D341Med (cell line): ENCODE measurements at regions not wholly inside any gene's neighbourhood (a gene's known extent, or its start where the extent isn't known, plus 50 kb on each side); places are given as distances from the start of the nearest gene placed in this dataset.

ENCODE experiments used
- DNase-seq: peaks from one replicate; pipeline ENCODE4 v3.0.0; 2012; ENCODE audit warnings: low spot score

DNA sequence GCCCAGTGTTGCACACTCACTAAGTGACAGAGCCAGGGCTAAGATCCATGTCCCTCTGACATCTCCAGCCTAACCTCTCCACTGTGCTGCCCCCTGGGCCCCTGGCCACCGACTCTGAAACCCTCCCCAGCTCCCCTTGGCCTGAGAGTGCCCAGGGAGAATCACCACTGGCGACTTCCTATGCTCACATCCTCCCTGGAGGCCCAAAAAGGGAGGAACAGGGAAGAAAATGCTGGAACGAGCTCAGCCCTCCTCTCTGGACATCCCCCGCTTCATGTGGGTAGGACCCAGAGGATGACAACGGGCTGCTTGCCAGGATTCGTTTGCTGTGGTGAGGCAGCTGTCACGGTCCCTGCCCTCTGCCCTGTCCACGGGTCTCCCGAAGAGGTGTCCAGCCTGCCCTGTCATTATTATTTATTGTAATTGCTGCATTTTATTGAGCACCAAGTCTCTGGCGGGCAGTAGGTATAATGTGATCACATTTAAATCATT lies 153.5 kb upstream of the RPL38 start:
- no peak for DNase-seq

DNA sequence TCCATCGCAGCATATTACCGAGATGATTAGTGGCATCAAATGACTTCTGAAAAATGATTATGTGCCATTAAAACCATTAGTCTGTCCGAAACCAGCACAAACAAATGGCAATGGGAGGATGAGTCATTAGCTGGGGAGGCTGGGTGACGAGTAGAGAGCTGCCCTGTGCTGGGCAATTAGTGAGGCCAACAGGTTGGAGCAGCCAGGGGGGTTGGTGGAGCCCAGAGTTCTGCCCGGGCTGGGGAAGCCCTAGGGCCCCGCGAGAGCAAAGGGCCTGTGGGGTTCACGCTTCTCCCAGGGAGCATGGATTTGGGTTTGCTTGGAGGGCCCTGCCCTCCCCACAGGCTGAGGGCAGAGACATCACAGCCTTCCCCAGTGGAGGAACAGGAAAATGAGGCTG lies 152.1 kb upstream of the RPL38 start:
- no peak for DNase-seq

DNA sequence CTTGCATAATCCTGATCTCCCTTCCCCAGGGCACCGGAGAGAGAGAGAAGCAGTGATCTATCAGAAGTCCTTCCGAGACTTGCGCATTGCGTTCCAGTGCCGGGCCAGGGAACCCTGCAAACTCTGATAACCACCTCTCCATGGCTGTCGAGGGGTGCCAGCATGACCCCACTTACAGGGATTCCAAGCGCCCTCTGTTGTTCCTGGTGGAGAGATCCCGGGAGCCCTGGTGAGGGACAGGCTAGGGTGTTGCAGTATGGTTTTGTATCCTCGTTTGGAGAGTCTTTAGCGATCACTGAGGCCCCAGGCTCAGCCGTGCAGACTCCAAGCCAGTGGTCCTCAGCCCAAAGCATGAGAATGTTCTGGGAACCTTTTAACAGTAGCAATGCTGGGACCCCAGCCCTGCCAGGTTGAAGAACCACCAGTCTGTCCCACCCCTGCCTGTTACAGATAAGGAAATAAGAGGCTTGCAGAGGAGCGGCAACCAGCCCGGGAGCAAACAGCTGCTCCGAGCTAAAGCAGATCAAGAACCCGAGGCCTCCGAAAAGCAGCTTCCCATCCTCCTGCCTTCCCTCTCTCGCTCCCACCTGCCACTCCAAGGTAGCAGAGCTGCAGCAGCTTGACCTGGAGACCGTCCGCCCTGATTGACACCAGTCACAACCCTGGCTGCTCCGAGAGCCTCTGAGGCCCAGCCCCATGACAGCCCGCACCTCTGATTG lies 150.3 kb upstream of the RPL38 start:
- peak; percentile 80 for DNase-seq

DNA sequence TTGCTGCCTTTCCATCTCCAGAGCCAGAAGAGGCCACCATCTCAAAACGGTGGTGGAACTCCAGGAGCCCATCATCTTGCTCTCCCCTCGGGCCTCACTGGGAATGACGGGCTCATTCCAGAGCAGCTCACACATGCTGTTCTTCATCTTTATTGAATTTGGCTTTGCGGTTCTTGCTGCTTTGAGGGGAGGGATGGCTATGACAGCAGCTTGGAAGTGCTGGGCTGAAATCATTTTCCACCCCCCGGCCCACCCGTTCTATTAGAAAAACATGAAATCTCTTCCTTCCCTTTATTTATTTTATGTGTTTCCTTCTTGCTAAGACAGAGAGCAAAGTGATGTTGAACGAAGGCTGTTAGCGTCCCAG lies 149.8 kb upstream of the RPL38 start:
- no peak for DNase-seq

DNA sequence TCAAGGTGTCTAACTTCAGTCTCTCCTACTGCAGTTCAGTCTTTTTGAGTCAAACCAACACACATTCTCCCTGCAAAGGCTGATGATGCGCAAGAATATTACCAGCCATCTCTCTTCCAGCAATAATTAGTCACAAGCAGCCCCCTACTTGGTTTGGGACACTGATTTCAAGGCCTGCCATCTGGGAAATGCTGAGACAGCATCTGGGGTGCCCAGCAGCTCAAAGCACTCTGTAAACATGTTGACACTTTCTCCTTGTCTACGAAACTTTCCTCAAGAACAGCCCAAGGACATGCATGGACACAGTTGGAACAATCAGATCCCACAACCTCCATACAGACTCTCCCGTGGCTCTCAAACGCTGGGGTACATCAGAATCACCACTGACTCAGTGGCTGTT lies 149.2 kb upstream of the RPL38 start:
- DNase-seq, result no peak

DNA sequence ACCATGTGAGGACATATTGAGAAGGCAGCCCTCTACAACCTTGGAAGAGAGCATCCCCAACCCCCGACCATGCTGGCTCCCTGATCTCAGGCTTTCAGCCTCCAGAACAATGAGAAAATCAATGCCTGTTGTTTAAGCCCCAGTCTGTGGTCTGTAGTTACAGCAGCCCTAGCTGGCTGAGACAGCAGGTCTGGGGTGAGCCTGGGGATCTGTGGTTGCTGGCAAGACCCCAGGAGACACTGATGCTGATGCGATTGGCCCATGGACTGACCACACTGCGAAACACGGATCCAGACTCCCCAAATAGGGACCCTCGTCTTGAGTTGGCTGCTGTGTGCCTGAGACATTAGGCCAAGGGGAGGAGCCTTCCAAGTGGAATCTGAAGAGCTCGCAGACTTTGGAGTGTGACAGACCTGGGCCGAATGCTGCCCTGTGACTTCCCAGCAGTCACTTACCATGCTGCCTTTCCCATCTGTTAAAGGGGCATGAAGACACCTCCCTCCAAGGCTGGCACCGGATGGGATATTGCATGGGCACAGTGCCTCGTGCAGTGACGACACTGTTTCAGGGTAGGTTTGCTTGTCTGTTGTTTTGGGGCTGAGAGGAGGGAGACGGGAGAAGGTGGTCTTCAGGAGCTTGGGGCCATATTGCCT lies 147.8 kb upstream of the RPL38 start:
- DNase-seq, result no peak

DNA sequence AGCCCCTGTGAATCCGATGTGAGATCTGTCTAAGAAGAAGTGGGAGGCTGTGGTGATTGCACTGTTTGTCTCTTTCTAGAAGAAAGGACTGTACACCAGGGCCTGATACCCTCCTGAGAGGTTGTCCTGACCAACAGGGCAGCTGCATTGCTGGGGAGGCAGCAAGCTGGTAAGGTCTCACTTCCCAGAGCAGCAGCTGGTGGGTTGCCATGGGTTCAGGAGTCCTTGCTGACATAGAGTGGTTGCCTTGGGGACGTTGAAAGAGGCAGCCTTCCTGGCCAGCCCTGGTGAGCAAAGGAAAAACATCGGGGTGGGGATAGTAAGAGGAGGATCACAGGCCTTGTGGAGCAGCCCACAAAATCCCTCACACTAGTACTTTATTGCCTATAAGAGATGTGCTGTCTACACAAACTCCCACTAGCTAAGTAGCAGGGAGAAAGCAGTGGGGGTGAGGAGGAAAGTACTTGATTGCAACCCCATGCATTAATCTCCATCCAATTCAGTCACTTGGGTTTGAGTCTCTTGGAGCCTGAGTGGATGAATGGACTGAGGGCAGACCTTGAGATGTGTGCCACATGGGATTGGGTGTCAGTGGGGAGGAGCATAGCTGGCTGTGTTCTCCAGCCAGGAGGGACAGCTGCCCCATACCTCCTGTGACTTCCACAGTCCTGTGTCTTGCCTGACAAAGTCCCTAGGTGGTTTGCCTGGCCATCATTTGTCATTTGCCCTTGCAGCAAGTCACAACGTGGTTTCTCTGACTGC lies 143.8 kb upstream of the RPL38 start:
- no peak for DNase-seq

DNA sequence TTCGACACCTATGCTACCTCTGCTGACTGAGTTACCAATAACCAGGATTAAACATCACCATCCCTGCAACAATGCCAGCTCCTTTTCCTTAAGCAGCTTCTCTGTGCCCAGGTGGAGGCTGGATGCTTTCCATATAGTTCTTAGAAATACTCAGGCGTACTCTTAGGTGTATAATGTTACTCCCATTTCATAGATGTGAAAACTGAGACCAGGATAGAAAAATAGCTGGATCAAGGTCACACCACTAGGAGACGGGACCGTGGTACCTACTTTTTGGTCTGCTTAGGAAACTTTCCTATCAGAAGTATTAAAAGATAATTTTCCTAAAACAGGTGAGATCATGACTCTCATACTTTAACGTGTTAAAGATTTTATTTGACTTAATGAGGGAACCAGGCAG lies 141.7 kb upstream of the RPL38 start:
- DNase-seq, result no peak

DNA sequence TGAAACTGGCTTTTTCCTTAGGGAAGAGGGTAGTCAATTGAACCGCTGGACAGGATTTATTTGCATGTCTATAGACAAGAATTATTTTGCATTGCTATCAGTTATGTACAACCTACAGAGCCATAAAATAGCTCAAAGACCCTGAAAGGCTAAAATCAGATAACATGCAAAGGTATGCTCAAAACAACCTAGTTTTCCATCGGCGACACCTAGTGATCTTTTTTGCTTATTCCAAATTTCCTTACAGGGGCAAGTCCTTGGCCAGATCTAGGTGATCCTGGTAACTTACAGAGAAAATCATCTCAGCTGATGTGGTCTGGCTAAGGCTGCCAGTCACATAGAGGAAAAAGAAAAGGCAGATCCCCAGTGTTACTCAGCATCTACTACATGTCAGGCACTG lies 141.2 kb upstream of the RPL38 start:
- DNase-seq, result no peak

DNA sequence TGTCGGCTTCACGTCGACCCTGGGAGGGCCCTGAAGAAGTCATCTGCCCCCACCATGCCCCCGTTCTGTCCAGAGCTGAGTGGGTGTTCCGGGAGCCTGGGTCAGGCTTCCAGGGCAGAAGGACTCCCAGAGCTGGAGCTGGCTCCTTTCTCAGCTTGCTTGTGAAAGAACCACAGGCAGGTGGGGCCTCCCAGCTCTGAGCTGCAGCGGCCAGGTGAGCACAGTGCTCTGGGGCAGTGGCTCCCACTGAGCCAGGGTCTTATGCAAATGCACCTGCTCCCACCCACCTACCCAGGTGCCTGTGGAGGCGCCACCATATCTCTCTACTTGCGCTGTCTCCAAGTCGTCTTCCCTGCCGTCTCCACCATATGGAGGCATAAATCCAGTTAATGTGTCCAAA lies 140.0 kb upstream of the RPL38 start:
- DNase-seq, result no peak

DNA sequence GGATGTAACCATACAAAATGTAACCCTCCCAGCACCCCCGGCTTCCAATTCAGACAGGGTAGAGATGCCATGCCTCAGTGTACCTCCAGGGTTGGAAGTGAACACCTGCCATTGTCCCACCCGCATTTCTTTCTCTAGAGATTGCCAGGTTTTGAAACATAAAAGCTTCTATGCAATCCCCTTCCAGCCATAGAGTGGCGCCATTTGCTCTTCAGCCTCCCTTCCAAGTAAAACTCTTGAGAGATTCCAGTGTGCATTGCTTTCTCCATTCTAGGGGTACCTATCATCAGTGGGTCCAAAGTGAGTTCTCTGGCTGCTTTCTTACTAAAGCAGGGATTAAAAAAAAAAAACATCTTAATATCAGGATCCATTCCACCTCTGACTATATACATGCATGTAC lies 133.1 kb upstream of the RPL38 start:
- no peak for DNase-seq

DNA sequence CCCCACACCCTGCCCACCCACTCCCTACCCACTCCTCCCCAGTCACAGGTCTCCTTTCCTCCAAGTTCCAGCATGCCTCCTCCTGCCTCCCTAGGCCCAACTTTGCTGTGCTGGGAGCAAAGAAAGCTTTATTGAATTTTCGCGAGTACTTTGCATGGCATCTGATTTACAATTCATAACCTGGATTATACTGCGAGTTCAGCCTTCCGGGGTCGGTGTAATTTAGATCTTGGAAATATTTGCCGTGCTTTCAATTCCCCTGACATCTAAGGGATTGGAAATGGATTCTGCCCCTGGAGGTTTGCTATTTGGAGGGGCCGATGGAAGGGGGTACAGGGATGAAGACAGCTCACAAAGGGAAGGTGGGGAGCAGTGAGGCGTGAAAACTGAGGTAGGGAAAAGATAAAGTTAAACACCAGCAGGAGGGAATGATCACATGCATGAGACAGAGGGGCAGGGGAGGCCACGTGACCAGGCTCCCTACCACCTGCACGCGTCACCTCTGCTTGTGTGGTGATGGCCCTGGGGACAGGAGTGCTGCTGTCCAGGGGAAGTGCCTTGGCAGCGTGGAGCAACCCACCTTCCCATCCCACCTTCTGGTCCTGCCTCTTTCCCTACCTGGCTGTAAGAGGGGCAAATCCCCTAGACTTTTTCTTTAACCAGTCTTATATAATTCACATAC lies 132.3 kb upstream of the RPL38 start:
- no peak for DNase-seq

DNA sequence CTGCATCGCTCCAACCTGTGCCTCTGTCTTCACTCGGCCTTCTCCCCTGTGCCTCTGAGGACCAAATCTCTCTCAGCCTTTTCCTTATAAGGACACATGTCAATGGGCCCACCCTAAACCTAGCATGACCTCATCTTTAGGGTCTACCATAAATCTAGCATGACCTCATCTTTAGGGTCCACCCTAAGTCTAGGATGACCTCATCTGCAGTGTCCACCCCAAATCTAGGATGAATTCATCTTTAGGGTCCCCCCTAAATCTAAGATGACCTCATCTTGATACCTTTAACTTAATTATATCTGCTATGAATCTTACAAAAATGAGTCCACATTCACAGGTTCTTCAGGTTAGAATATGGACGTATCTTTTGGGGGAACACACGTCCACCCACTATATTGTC lies 131.1 kb upstream of the RPL38 start:
- DNase-seq, result no peak

DNA sequence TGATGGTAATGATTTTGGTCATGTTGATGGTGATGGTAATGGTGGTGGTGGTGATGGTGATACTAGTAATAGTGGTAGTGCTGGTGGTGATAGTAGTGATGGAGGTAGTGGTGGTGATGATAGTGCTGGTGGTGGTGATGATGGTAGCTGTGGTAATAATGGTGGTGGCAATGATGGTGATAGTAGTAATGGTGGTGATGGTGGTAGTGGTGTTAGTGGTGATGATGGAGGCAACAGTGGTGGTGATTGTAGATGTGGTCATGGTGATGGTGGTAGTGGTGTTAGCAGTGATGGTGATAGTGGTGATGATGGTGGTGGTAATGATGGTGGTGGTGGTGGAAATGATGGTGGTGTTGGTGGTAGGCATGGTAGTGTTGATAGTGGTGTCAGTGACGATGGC lies 127.0 kb upstream of the RPL38 start:
- no peak for DNase-seq

DNA sequence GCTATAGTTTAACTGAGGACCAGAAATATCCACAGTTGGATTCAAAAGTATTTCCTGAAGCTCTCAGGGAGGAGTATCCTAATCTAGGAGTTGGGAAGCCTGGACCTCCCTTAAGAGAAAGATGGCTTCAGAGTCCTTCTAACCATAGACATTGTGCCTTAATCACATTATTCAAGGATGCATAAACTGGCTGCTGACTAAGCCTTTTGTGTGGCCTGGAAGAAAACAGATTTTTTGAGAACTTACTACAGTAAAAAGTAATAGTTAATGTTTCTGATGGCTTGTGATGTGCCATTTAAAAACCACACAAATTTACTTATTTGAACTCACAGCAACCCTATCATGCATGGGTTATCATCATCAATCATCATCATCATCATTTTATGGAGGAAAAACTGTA lies 126.2 kb upstream of the RPL38 start:
- no peak for DNase-seq

DNA sequence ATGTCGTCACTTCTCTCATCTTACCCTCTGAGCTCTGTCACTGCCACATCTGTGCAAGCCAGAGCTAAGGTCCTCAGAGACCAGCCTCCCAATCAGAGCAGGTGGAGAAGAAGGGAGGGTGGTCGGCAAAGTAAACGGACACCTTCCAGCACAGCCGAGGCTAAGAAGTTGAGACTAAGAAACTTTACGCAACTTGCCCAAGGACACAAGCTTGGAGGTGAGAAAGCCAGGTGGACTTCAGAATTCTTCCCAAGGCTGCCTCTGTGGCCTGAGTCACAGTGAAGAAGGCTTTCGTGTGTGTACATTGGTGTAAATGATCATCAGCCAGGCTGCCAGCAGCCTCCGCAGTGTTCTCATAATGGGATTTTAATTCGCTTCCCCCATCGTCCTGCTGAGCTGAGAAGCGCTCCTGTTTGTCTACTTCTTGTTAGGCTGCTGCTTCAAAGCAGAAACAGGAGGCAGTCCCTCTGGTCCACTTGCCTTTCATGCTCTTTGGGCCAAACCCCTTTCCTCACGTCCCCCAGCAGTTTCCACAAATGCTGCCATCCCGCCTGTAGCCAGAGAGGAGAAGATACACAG lies 125.0 kb upstream of the RPL38 start:
- DNase-seq, result peak; percentile 37

DNA sequence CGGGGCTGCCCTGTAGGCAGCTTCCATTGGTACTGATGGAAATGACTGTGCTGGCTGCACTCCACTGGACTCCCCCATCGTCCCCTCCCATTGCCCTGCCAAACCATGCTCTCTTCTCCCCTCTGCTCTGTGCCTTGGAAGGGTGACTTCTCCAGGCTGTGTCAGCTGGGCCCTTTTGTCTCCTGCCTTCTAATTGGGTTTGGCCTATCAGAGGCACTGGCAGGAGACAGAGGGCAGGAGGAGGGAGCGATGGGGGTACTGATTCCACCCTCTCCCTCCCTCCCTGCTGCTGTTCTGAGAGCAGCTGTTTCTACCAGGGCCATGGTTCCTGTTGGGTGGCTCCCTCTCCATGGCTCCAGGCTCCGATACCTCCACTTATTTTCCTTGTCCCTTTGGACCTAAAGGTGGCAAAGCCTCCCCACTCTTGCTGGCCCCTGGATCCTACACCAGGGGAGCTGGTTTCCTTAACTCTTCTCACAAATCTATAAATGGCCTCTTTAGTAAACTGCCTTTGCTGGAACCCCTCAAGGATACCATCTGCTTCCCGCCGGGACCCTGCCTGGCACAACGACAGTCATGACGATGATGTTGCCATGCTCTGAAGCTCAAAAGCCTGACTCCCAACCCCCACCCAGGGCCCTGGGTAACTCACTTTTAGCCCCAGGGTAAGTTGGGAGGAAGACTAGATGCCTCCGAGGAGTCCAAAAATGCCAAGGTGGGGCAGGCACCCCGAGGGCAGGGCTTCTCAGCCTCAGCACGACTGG lies 123.8 kb upstream of the RPL38 start:
- no peak for DNase-seq

DNA sequence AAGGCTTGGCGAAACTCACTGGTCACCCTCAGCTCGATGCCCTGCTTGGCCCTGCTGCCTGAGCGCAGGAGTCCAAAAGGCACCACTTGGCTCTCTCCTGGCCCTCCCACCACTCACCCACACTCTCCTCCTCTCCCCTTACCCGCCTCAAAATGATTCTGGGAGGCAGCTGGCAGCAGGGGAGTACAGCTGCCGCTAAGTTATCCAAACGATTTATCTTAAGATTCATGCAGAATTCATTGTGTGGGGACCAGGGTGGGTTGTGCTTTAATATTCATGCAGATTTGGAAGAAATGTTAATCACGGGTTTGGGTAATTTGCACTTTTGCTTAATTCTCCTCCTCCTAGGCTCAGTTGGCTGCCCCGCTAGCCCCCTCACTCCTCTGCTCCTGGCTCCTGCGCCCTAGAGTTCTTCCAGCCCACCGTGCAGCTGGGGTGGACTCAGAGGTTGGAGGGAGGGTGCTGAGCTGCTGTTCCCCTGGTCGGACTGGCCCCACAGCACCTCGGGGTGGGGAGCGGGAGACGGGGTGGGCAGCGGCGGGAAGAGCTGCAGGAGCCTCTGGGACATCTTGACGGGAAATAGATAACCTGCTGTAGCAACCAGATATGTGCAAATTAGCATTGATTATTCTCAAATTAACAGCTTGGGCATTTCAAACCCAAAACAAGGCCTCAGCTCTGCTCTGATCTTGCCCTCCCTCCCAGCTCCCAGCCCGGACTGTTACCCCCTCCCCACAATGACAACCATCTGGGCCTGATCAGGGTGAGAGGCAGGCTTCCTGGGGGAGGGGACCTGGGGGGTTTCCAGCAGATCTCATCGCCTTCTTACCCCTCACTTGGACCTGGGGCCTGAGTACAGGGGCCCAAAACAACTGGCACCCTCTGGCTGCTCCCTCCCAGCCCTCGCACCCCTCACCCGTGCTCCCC lies 122.6 kb upstream of the RPL38 start:
- DNase-seq, result no peak

DNA sequence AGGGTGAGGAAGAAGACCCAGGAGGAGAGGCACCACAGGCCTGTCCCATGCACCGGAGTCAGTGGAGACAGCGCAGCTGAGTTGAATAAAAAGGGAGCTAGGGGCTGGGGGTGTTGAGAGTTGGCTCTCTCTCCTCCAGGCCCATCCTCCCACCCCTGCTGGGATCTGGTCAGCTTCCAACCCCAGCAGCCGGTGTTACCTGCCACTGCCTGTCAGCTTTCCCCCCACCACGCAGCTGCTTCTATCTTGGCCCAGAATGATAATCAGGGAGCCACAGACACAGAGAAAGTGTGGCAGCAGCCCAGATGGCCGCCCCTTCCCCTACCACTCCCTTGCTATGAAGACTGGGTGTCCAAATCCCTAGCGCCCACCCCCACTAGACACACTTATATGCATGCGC lies 120.6 kb upstream of the RPL38 start:
- DNase-seq, result no peak

DNA sequence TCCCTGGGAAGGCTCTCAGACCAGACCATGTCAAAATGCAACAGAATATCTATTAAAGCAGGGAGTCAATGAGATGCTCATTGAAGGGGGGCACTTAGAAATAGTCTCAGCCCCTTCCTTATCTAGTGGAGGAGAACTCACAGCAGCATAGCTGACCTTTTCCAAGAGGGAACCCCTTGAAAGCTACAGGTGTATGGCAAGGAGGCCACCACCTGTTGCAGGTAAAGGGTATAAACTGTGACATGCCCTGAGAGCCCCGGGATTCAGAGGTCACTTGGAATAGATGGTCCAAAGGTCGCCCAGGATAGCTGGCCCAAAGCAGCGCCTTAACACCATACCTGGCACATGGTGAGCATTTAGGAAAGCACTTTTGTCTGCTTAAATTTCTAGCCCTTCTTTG lies 120.2 kb upstream of the RPL38 start:
- DNase-seq, result peak; percentile 29
